A673 (cell line): ENCODE measurements at regions not wholly inside any gene's neighbourhood (a gene's known extent, or its start where the extent isn't known, plus 50 kb on each side); places are given as distances from the start of the nearest gene placed in this dataset.

Experiments used
- BruUV-seq: library from RNA; stranded (reverse); fragments of 400-500 nt; replicated peaks from 2 replicates; lab custom pipeline; 2021; lab: Mats Ljungman, UMichigan
- CTCF ChIA-PET: fragments of 300-600 bp; sonication (Branson Sonifier 250); formaldehyde crosslinking; loops from one replicate; lab custom pipeline; 2022; ENCODE audit warnings: antibody characterized with exemption; lab: Charles Lee
- POLR2A ChIA-PET: fragments of 300-600 bp; sonication (Branson Sonifier 250); formaldehyde crosslinking; loops from one replicate; lab custom pipeline; 2022; ENCODE audit warnings: antibody characterized with exemption; ENCODE audit not compliant: low non-redundant PET; lab: Charles Lee
- DNase-seq: peaks from one replicate; pipeline ENCODE4 v3.0.0-alpha.2; 2015; ENCODE audit warnings: low spot score
- H3K27ac ChIP-seq: fragments of 200-600 bp; sonication (generic); 2 replicates; pipeline ENCODE4 v1.5.1; 2016; ENCODE audit warnings: mixed run types, low read depth, mild to moderate bottlenecking, mixed read lengths, antibody characterized with exemption, low read length; ENCODE audit not compliant: poor library complexity, severe bottlenecking
- H3K27me3 ChIP-seq: fragments of 200-600 bp; sonication (generic); replicated peaks from 2 replicates; pipeline ENCODE4 v1.6.1; 2017; ENCODE audit warnings: mixed run types, low read depth, mild to moderate bottlenecking, mixed read lengths, antibody characterized with exemption, low read length; ENCODE audit not compliant: insufficient read depth, poor library complexity
- H3K36me3 ChIP-seq: fragments of 200-600 bp; sonication (generic); 2 replicates; pipeline ENCODE4 v1.6.1; 2016; ENCODE audit warnings: mixed run types, mild to moderate bottlenecking, mixed read lengths, antibody characterized with exemption, low read length; ENCODE audit not compliant: insufficient read depth, poor library complexity, severe bottlenecking
- H3K4me1 ChIP-seq: fragments of 200-600 bp; sonication (generic); 2 replicates; pipeline ENCODE4 v1.6.1; 2017; ENCODE audit warnings: mixed run types, mild to moderate bottlenecking, mixed read lengths, antibody characterized with exemption, low read length; ENCODE audit not compliant: insufficient read depth, poor library complexity, severe bottlenecking
- H3K4me3 ChIP-seq: fragments of 200-600 bp; sonication (generic); 2 replicates; pipeline ENCODE4 v1.5.1; 2016; ENCODE audit warnings: low read depth, mixed run types, mild to moderate bottlenecking, mixed read lengths, low read length; ENCODE audit not compliant: poor library complexity, severe bottlenecking
- H3K9me3 ChIP-seq: fragments of 200-600 bp; sonication (generic); 2 replicates; pipeline ENCODE4 v1.6.1; 2016; ENCODE audit warnings: mixed run types, low read depth, mild to moderate bottlenecking, mixed read lengths, antibody characterized with exemption, low read length; ENCODE audit not compliant: poor library complexity, severe bottlenecking
- CTCF ChIP-seq: fragments of 300-800, 200-600 bp; sonication (generic); conservative IDR thresholded peaks from 2 replicates; pipeline ENCODE4 v1.5.1; 2017; ENCODE audit warnings: low read depth, mild to moderate bottlenecking, antibody characterized with exemption, low read length, moderate library complexity, mixed read lengths
- EZH2 ChIP-seq: fragments of 200-600 bp; sonication (generic); IDR thresholded peaks from 2 replicates; pipeline ENCODE4 v1.6.1; 2017; ENCODE audit warnings: borderline replicate concordance, low read depth, mild to moderate bottlenecking, mixed read lengths, antibody characterized with exemption, low read length; ENCODE audit not compliant: poor library complexity, severe bottlenecking
- intact Hi-C: fragments of 100-400 bp; cut with micrococcal nuclease; formaldehyde crosslinking; loops from one replicate; pipeline ENCODE4 v1.10.0; 2022; ENCODE audit not compliant: unreplicated experiment

GRCh38 chr16:13441675-13442074 is 478.3 kb upstream of the ERCC4 start:
- ChIA-PET CTCF (no interaction called here), POLR2A (no interaction called here)
- Histone ChIP-seq H3K9me3 (no peaks in the 10 kb centered on the region), H3K4me1 (no peaks in the 10 kb centered on the region), H3K36me3 (no peaks in the 10 kb centered on the region), H3K27ac (no peak overlapping the region), H3K4me3 (no peak overlapping the region), H3K27me3 (no peaks in the 10 kb centered on the region)
- no peak for DNase-seq
- intact Hi-C loops, result no loop called here
- no TSS peak for BruUV-seq
- TF ChIP-seq EZH2, result no peak
- TF ChIP-seq CTCF, result no peak

- H3K36me3 ChIP-seq, result no peaks in the 10 kb centered on the region
- H3K4me3 ChIP-seq, result no peak overlapping the region
- no TSS peak for BruUV-seq
- intact Hi-C loops, result no loop called here
- TF ChIP-seq EZH2, result no peak
- TF ChIP-seq CTCF, result no peak
- H3K4me1 ChIP-seq, result no peaks in the 10 kb centered on the region
- no peaks in the 10 kb centered on the region for H3K9me3 ChIP-seq
- DNase-seq, result no peak
- ChIA-PET POLR2A (no interaction called here), CTCF (no interaction called here)
- no peak overlapping the region for H3K27ac ChIP-seq
- no peaks in the 10 kb centered on the region for H3K27me3 ChIP-seq
Measured at GRCh38 chr16:13448346-13448745, 471.6 kb upstream of the ERCC4 start.

- no peak for DNase-seq
- no peak overlapping the region for H3K27ac ChIP-seq
- CTCF ChIA-PET, result no interaction called here
- H3K27me3 ChIP-seq, result no peaks in the 10 kb centered on the region
- TF ChIP-seq EZH2 (no peak), CTCF (no peak)
- H3K36me3 ChIP-seq, result no peaks in the 10 kb centered on the region
- no peaks in the 10 kb centered on the region for H3K4me1 ChIP-seq
- no peaks in the 10 kb centered on the region for H3K9me3 ChIP-seq
- no peak overlapping the region for H3K4me3 ChIP-seq
- intact Hi-C loops, result loop anchor here (5.0 kb wide), 2 partner anchors 556 to 881 kb away; no protein-coding TSS in a partner anchor
- POLR2A ChIA-PET, result no interaction called here
- BruUV-seq, result no TSS peak
Measured at GRCh38 chr16:13453325-13453724, 466.6 kb upstream of the ERCC4 start.
